Muscle of leg (tissue), 3 donors: ENCODE measurements at regions not wholly inside any gene's neighbourhood (a gene's known extent, or its start where the extent isn't known, plus 50 kb on each side); places are given as distances from the start of the nearest gene placed in this dataset.

ENCODE experiments used
- DNase-seq: peaks from one replicate; pipeline ENCODE4 v3.0.0; 2013
- H3K27ac ChIP-seq: one replicate; pipeline ENCODE4 v1.5.1; 2013; ENCODE audit warnings: mild to moderate bottlenecking, low read length, control low read depth
- H3K27me3 ChIP-seq: one replicate; pipeline ENCODE4 v1.6.1; 2013; ENCODE audit warnings: low read length; ENCODE audit not compliant: control insufficient read depth, insufficient read depth
- H3K36me3 ChIP-seq: one replicate; pipeline ENCODE4 v1.6.1; 2013; ENCODE audit warnings: low read length; ENCODE audit not compliant: control insufficient read depth, insufficient read depth
- H3K4me1 ChIP-seq: one replicate; pipeline ENCODE4 v1.6.1; 2013; ENCODE audit warnings: low read length; ENCODE audit not compliant: control insufficient read depth, insufficient read depth
- H3K4me3 ChIP-seq: one replicate; pipeline ENCODE4 v1.5.1; 2013; ENCODE audit warnings: low read length, control low read depth
- H3K9me3 ChIP-seq: replicated peaks from 2 replicates; pipeline ENCODE4 v1.6.1; 2013; ENCODE audit warnings: low read depth, low read length; ENCODE audit not compliant: control insufficient read depth
- WGBS: methylation state at CpG from one replicate; pipeline ENCODE4 v1.1.5; 2013; ENCODE audit warnings: missing lambda C conversion rate; ENCODE audit not compliant: insufficient coverage; 5-methylcytosine and 5-hydroxymethylcytosine counted together

GRCh38 chr1:60487565-60488345, 414.2 kb upstream of the C1orf87 start:
- H3K36me3 ChIP-seq = no peaks in the 10 kb centered on the region
- H3K4me3 ChIP-seq = no peak overlapping the region
- H3K27ac ChIP-seq = no peak overlapping the region
- DNase-seq = no peak
- peaks cover 2% of the 10 kb centered on the region for H3K9me3 ChIP-seq
- no CpG with 5 or more reads among the region's 3 CpGs for WGBS
- H3K4me1 ChIP-seq = no peaks in the 10 kb centered on the region
- H3K27me3 ChIP-seq = no peaks in the 10 kb centered on the region

- DNase-seq = no peak
- Histone ChIP-seq H3K9me3 (peaks cover 5% of the 10 kb centered on the region), H3K4me3 (no peak overlapping the region), H3K27me3 (no peaks in the 10 kb centered on the region), H3K36me3 (no peaks in the 10 kb centered on the region), H3K27ac (no peak overlapping the region), H3K4me1 (no peaks in the 10 kb centered on the region)
- WGBS = no CpG with 5 or more reads among the region's 3 CpGs
These were observed 409.9 kb upstream of the C1orf87 start for GRCh38 chr1:60483509-60483908.

GRCh38 chr1:60470246-60470645, 396.7 kb upstream of the C1orf87 start:
- Histone ChIP-seq H3K4me1 (no peaks in the 10 kb centered on the region), H3K9me3 (no peaks in the 10 kb centered on the region), H3K27ac (no peak overlapping the region), H3K4me3 (no peak overlapping the region), H3K27me3 (no peaks in the 10 kb centered on the region), H3K36me3 (no peaks in the 10 kb centered on the region)
- WGBS = no CpG with 5 or more reads among the region's 1 CpG
- DNase-seq = no peak

GRCh38 chr1:60463786-60464185, 390.2 kb upstream of the C1orf87 start:
- H3K4me3 ChIP-seq = no peak overlapping the region
- no peaks in the 10 kb centered on the region for H3K36me3 ChIP-seq
- no peaks in the 10 kb centered on the region for H3K27me3 ChIP-seq
- no peak for DNase-seq
- H3K27ac ChIP-seq = no peak overlapping the region
- 88% methylated on average over 1 of the region's 1 CpG for WGBS
- H3K9me3 ChIP-seq = no peaks in the 10 kb centered on the region
- no peaks in the 10 kb centered on the region for H3K4me1 ChIP-seq

DNA sequence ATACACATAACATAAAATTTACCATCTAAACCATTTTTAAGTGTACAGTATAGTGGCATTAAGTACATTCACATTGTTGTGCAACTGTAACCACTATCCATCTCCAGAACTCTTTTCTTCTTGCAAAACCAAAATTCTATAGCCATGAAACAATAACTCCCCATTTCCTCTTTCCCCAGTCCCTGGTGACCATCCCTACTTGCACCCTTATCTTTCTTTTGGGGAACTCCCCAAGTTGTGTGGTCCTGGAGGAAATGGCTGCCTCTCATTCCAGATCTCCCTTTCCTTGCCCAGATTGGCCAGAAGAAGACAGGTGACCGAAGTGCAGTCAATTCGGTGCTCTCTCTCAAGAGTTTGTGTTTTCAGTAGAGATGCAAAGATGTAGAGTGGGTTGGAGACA, 389.6 kb upstream of the C1orf87 start:
- no peak for DNase-seq
- WGBS = no CpG with 5 or more reads among the region's 2 CpGs
- Histone ChIP-seq H3K4me1 (no peaks in the 10 kb centered on the region), H3K4me3 (no peak overlapping the region), H3K36me3 (no peaks in the 10 kb centered on the region), H3K27ac (no peak overlapping the region), H3K9me3 (no peaks in the 10 kb centered on the region), H3K27me3 (no peaks in the 10 kb centered on the region)

GRCh38 chr1:60461925-60462595, 388.5 kb upstream of the C1orf87 start:
- no peaks in the 10 kb centered on the region for H3K9me3 ChIP-seq
- H3K36me3 ChIP-seq = no peaks in the 10 kb centered on the region
- no peak overlapping the region for H3K4me3 ChIP-seq
- H3K27me3 ChIP-seq = no peaks in the 10 kb centered on the region
- no peaks in the 10 kb centered on the region for H3K4me1 ChIP-seq
- no peak for DNase-seq
- 60% methylated on average over 1 of the region's 5 CpGs for WGBS
- H3K27ac ChIP-seq = no peak overlapping the region

DNA sequence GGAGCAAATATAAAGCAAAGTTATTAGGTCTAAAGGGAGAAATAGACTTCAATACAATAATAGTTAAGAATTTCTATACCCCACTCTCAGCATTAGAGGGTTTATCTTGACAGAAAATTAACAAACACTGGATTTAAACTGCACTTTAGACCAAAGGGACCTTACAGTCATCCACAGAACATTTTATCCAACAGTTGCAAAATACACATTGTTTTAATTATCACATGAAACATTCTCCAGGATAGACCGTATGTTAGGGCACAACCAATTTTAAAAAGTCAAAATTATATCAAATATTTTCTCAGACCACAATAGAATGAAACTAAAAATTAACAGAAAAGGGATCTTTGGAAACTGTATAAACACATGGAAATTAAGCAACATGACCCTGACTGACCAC, 384.5 kb upstream of the C1orf87 start:
- H3K9me3 ChIP-seq = peaks cover 5% of the 10 kb centered on the region
- no peak overlapping the region for H3K27ac ChIP-seq
- no peak overlapping the region for H3K4me3 ChIP-seq
- no peak for DNase-seq
- no peaks in the 10 kb centered on the region for H3K4me1 ChIP-seq
- no peaks in the 10 kb centered on the region for H3K36me3 ChIP-seq
- H3K27me3 ChIP-seq = no peaks in the 10 kb centered on the region
- WGBS = no CpG with 5 or more reads among the region's 1 CpG

DNA sequence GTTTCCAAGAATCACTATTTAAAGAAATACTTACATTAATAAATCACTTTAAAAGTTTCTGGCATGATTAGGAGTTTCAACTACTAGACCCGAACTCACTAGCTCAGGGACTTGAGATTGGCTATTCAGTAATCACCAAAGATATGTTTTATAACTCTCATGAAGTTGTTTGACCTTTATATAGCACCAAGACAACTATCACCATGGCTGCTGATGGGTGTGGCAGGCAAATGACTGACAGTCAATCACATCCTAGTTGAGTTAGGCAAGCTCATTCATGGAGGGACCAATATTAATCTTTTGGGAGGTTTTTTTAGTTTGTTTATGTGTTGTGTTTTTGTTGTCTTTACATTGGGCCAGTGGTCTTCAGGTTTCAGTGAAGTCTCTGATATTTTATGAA, 376.3 kb upstream of the C1orf87 start:
- H3K27me3 ChIP-seq = no peaks in the 10 kb centered on the region
- H3K36me3 ChIP-seq = no peaks in the 10 kb centered on the region
- H3K27ac ChIP-seq = no peak overlapping the region
- WGBS = no CpG with 5 or more reads among the region's 1 CpG
- no peaks in the 10 kb centered on the region for H3K4me1 ChIP-seq
- DNase-seq = no peak
- peaks cover 3% of the 10 kb centered on the region for H3K9me3 ChIP-seq
- no peak overlapping the region for H3K4me3 ChIP-seq

DNA sequence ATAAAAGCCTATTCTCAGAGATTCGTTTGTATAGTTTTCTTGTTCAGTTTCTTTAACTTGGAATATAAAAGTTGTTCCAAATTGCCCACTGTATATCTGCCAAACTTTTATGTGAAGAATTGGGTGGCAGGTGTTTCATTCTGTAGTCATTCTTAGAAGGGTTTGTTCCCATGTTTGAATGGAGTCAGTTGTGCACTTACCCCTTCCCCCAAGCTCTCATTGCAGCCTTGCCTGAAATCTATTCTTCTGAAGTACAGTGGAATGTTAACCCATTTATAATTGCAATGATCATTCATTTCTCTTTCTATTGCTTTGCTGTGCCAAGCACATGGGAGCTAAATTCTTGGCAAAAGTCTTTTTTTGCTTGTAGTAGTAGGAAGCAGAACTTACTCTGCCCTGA, 375.3 kb upstream of the C1orf87 start:
- Histone ChIP-seq H3K4me3 (no peak overlapping the region), H3K27ac (no peak overlapping the region), H3K4me1 (no peaks in the 10 kb centered on the region), H3K9me3 (peaks cover 3% of the 10 kb centered on the region), H3K27me3 (no peaks in the 10 kb centered on the region), H3K36me3 (no peaks in the 10 kb centered on the region)
- WGBS = no CpG with 5 or more reads among the region's 1 CpG
- peak; percentile 70 for DNase-seq

GRCh38 chr1:60444680-60445079, 371.1 kb upstream of the C1orf87 start:
- no peak for DNase-seq
- Histone ChIP-seq H3K27ac (no peak overlapping the region), H3K9me3 (peaks cover 3% of the 10 kb centered on the region), H3K4me1 (no peaks in the 10 kb centered on the region), H3K36me3 (no peaks in the 10 kb centered on the region), H3K4me3 (no peak overlapping the region), H3K27me3 (no peaks in the 10 kb centered on the region)
- WGBS = no CpG with 5 or more reads among the region's 1 CpG
